HFFc6 (cell line): ENCODE measurements at regions not wholly inside any gene's neighbourhood (a gene's known extent, or its start where the extent isn't known, plus 50 kb on each side); places are given as distances from the start of the nearest gene placed in this dataset.

Experiments used
- DNase-seq: peaks from one replicate; pipeline ENCODE4 v3.0.0-alpha.2; 2018
- H3K27ac Mint-ChIP-seq: 2 replicates; pipeline ENCODE4 v1.8.0; 2020; ENCODE audit warnings: mild to moderate bottlenecking, mixed read lengths
- H3K27me3 Mint-ChIP-seq: 2 replicates; pipeline ENCODE4 v1.8.0; 2021; ENCODE audit warnings: mild to moderate bottlenecking, moderate library complexity, mixed read lengths; ENCODE audit not compliant: insufficient read depth
- H3K36me3 Mint-ChIP-seq: 2 replicates; pipeline ENCODE4 v1.8.0; 2021; ENCODE audit warnings: low read depth, mixed read lengths
- H3K4me1 Mint-ChIP-seq: 2 replicates; pipeline ENCODE4 v1.8.0; 2020; ENCODE audit warnings: low read depth, mixed read lengths
- H3K4me3 Mint-ChIP-seq: 2 replicates; pipeline ENCODE4 v1.8.0; 2020; ENCODE audit warnings: mild to moderate bottlenecking, moderate library complexity, mixed read lengths
- H3K9me3 Mint-ChIP-seq: 2 replicates; pipeline ENCODE4 v1.8.0; 2020; ENCODE audit warnings: mild to moderate bottlenecking, mixed read lengths
- TF ChIP-seq, protein P1 (sequence below): fragments of 200-600 bp; sonication (generic); IDR thresholded peaks from 2 replicates; pipeline ENCODE4 v1.5.0; 2021; ENCODE audit warnings: antibody characterized with exemption, mild to moderate bottlenecking

DNA sequence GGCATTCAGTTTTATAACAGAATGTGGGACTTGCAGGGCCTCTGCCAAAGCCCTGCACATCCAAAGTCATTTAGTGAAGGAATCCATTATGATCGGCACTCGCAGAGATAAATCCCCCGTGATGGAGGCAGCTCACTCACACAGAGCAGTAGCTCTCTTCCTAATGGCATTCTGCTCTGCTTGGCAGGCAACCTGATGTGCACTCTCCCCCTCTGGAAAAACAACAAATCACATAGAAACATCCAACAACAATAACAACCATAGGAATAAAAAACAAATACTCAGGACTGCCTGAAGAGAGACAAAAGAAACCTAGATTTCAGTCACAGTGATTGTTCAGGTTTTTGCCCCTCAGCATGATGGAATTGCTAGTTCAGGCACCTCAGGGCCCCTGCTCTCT is 59.7 kb downstream of the NAA11 start:
- DNase-seq = no peak
- Mint-ChIP-seq H3K4me1 (no peaks in the 10 kb centered on the region), H3K36me3 (no peaks in the 10 kb centered on the region), H3K27me3 (no peaks in the 10 kb centered on the region), H3K9me3 (peaks cover 7% of the 10 kb centered on the region; the same call in 1 of the 2 replicates), H3K27ac (no peak overlapping the region), H3K4me3 (no peak overlapping the region)
- TF ChIP-seq, protein P1, sequence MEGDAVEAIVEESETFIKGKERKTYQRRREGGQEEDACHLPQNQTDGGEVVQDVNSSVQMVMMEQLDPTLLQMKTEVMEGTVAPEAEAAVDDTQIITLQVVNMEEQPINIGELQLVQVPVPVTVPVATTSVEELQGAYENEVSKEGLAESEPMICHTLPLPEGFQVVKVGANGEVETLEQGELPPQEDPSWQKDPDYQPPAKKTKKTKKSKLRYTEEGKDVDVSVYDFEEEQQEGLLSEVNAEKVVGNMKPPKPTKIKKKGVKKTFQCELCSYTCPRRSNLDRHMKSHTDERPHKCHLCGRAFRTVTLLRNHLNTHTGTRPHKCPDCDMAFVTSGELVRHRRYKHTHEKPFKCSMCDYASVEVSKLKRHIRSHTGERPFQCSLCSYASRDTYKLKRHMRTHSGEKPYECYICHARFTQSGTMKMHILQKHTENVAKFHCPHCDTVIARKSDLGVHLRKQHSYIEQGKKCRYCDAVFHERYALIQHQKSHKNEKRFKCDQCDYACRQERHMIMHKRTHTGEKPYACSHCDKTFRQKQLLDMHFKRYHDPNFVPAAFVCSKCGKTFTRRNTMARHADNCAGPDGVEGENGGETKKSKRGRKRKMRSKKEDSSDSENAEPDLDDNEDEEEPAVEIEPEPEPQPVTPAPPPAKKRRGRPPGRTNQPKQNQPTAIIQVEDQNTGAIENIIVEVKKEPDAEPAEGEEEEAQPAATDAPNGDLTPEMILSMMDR = no peak

DNA sequence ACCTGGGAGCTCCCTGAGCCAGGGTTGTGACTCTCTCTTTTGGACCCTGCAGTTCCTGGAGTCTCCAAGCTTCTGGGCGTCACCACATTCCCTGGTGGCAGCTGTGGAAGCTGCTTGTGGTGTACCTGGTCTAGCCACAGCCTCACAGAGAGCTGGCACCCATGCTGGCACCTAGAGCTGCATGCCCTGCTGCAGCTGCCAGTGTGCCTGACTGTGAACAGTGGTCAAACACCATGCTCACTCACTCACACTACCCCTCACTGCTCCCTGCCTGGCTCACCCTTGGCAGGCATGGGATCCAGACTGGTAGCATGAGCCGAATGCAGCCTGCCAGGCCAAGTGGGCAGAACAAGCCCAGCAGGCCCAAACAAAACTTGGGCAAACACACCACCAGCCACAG is 66.6 kb downstream of the NAA11 start:
- no peaks in the 10 kb centered on the region for H3K27me3 Mint-ChIP-seq
- H3K27ac Mint-ChIP-seq = no peak overlapping the region
- H3K36me3 Mint-ChIP-seq = no peaks in the 10 kb centered on the region
- no peak overlapping the region for H3K4me3 Mint-ChIP-seq
- no peaks in the 10 kb centered on the region for H3K4me1 Mint-ChIP-seq
- DNase-seq = no peak
- TF ChIP-seq, protein P1 = no peak
- peaks cover 4% of the 10 kb centered on the region; the same call in 1 of the 2 replicates for H3K9me3 Mint-ChIP-seq

GRCh38 chr4:79258614-79259176 is 67.2 kb downstream of the NAA11 start:
- TF ChIP-seq, protein P1 = no peak
- no peak overlapping the region for H3K27ac Mint-ChIP-seq
- no peak overlapping the region for H3K4me3 Mint-ChIP-seq

GRCh38 chr4:79257953-79258613 is 67.8 kb downstream of the NAA11 start:
- Mint-ChIP-seq H3K27me3 (no peaks in the 10 kb centered on the region), H3K4me3 (no peak overlapping the region), H3K9me3 (peaks cover 4% of the 10 kb centered on the region; the same call in 1 of the 2 replicates), H3K27ac (no peak overlapping the region), H3K4me1 (no peaks in the 10 kb centered on the region), H3K36me3 (no peaks in the 10 kb centered on the region)
- TF ChIP-seq, protein P1 = no peak
- no peak for DNase-seq

More at GRCh38 chr4:79258614-79259176, 67.2 kb downstream of the NAA11 start:
- no peaks in the 10 kb centered on the region for H3K27me3 Mint-ChIP-seq
- H3K36me3 Mint-ChIP-seq = no peaks in the 10 kb centered on the region
- H3K4me1 Mint-ChIP-seq = no peaks in the 10 kb centered on the region
- H3K9me3 Mint-ChIP-seq = peaks cover 4% of the 10 kb centered on the region; the same call in 1 of the 2 replicates
- no peak for DNase-seq

GRCh38 chr4:79255793-79256192 is 70.1 kb downstream of the NAA11 start:
- no peak overlapping the region for H3K27ac Mint-ChIP-seq
- no peak overlapping the region for H3K4me3 Mint-ChIP-seq
- H3K9me3 Mint-ChIP-seq = peaks cover 6% of the 10 kb centered on the region; the same call in 1 of the 2 replicates
- H3K4me1 Mint-ChIP-seq = no peaks in the 10 kb centered on the region
- H3K27me3 Mint-ChIP-seq = no peaks in the 10 kb centered on the region
- no peaks in the 10 kb centered on the region for H3K36me3 Mint-ChIP-seq
- DNase-seq = no peak
- TF ChIP-seq, protein P1 = no peak
